Endothelial cell of umbilical vein (primary cell): ENCODE measurements at regions not wholly inside any gene's neighbourhood (a gene's known extent, or its start where the extent isn't known, plus 50 kb on each side); places are given as distances from the start of the nearest gene placed in this dataset.

Source experiments
- BruUV-seq: library from RNA; stranded (reverse); fragments of 400-500 nt; replicated peaks from 2 replicates; lab custom pipeline; 2021; lab: Mats Ljungman, UMichigan
- CTCF ChIA-PET: fragments of 300-600, 350-600 bp; sonication (Branson Sonifier 250); formaldehyde crosslinking; loops from one replicate; lab custom pipeline; 2021; ENCODE audit warnings: antibody characterized with exemption, inconsistent platforms; lab: Charles Lee
- POLR2A ChIA-PET: fragments of 300-600, 350-600 bp; sonication (Branson Sonifier 250); formaldehyde crosslinking; loops from one replicate; lab custom pipeline; 2021; ENCODE audit warnings: antibody characterized with exemption, inconsistent platforms; lab: Charles Lee
- DNase-seq: peaks from one replicate; pipeline ENCODE4 v3.0.0-alpha.2; 2011; ENCODE audit warnings: low read depth, low spot score
- FAIRE-seq: peaks from 2 replicates; lab custom pipeline; 2011; peaks lifted over from hg19 to GRCh38; lab: Jason Lieb, UNC
- H2AFZ ChIP-seq: 2 replicates; pipeline ENCODE4 v1.6.0; 2012; ENCODE audit warnings: low read depth, low read length, control low read depth, inconsistent platforms
- H3K27ac ChIP-seq: 2 replicates; pipeline ENCODE4 v1.5.1; 2011; ENCODE audit warnings: low read depth, mild to moderate bottlenecking, control low read depth, low read length, moderate library complexity; ENCODE audit not compliant: insufficient read depth
- H3K27me3 ChIP-seq, 2 experiments: 2 replicates each; pipeline versions ENCODE4 v1.6.0 to v1.6.1; 2011; ENCODE audit warnings: low read length in 2 of 2, mixed read lengths in 1 of 2; ENCODE audit not compliant: control insufficient read depth in 2 of 2, insufficient read depth in 2 of 2
- H3K36me3 ChIP-seq, 2 experiments: 2 replicates in 1 of 2; 3 replicates in 1 of 2; pipeline ENCODE4 v1.5.1; 2011; ENCODE audit warnings: low read length in 2 of 2, mild to moderate bottlenecking in 1 of 2, moderate library complexity in 1 of 2; ENCODE audit not compliant: control insufficient read depth in 2 of 2, insufficient read depth in 2 of 2; ENCODE audit errors: extremely low read depth in 1 of 2
- H3K4me1 ChIP-seq: 3 replicates; pipeline ENCODE4 v1.5.1; 2011; ENCODE audit warnings: mild to moderate bottlenecking, low read length; ENCODE audit not compliant: control insufficient read depth, insufficient read depth; ENCODE audit errors: extremely low read depth
- H3K4me2 ChIP-seq: 2 replicates; pipeline ENCODE4 v1.6.1; 2011; ENCODE audit warnings: low read length, control low read depth, mixed read lengths; ENCODE audit not compliant: insufficient read depth
- H3K4me3 ChIP-seq, 3 experiments: fragments of 200-600 bp in 1 of 3; sonication (generic), shearing (Covaris generic) in 1 of 3; replicated peaks in 1 of 3; 2 replicates each; pipeline ENCODE4 v1.5.1; 2011 to 2016; ENCODE audit warnings: control low read depth in 3 of 3, low read length in 3 of 3, mild to moderate bottlenecking in 2 of 3, inconsistent platforms in 1 of 3, low read depth in 1 of 3, moderate library complexity in 1 of 3; ENCODE audit not compliant: insufficient read depth in 1 of 3
- H3K79me2 ChIP-seq: 2 replicates; pipeline ENCODE4 v1.6.0; 2012; ENCODE audit warnings: low read length, inconsistent platforms; ENCODE audit not compliant: control insufficient read depth, insufficient read depth
- H3K9ac ChIP-seq: replicated peaks from 2 replicates; pipeline ENCODE3; 2011; ENCODE audit warnings: low read length, control low read depth; ENCODE audit not compliant: insufficient read depth; ENCODE audit errors: extremely low read depth
- H3K9me1 ChIP-seq: replicated peaks from 3 replicates; pipeline ENCODE4 v1.6.0; 2011; ENCODE audit warnings: mild to moderate bottlenecking, low read length; ENCODE audit not compliant: control insufficient read depth, insufficient read depth; ENCODE audit errors: extremely low read depth
- H3K9me3 ChIP-seq: replicated peaks from 2 replicates; pipeline ENCODE4 v1.5.1; 2012; ENCODE audit warnings: low read length, inconsistent platforms; ENCODE audit not compliant: control insufficient read depth, insufficient read depth
- H4K20me1 ChIP-seq: replicated peaks from 2 replicates; pipeline ENCODE3; 2011; ENCODE audit warnings: mild to moderate bottlenecking, low read length; ENCODE audit not compliant: control insufficient read depth, insufficient read depth; ENCODE audit errors: extremely low read depth
- EZH2 ChIP-seq: IDR thresholded peaks from 2 replicates; pipeline ENCODE4 v1.6.1; 2012; ENCODE audit warnings: borderline replicate concordance, low read depth, mild to moderate bottlenecking, moderate library complexity, low read length, inconsistent platforms; ENCODE audit not compliant: severe bottlenecking
- FOS ChIP-seq: IDR thresholded peaks from 2 replicates; pipeline ENCODE4 v1.6.1; 2011; ENCODE audit warnings: mild to moderate bottlenecking, low read length, moderate library complexity, borderline replicate concordance; ENCODE audit not compliant: insufficient read depth
- GATA2 ChIP-seq: IDR thresholded peaks from 2 replicates; pipeline ENCODE4 v1.7.0; 2011; ENCODE audit warnings: low read depth, mild to moderate bottlenecking, moderate library complexity, mixed read lengths, low read length; ENCODE audit not compliant: insufficient read length, insufficient read depth
- JUN ChIP-seq: IDR thresholded peaks from 2 replicates; pipeline ENCODE4 v1.6.1; 2011; ENCODE audit warnings: borderline replicate concordance, low read depth; ENCODE audit not compliant: insufficient read length, insufficient read depth
- MAX ChIP-seq: IDR thresholded peaks from 2 replicates; pipeline ENCODE4 v1.6.1; 2011; ENCODE audit not compliant: insufficient read depth, insufficient read length
- MYC ChIP-seq: IDR thresholded peaks from one replicate; pipeline ENCODE4 v1.6.1; 2011; ENCODE audit warnings: mild to moderate bottlenecking, low read depth, low read length
- POLR2A ChIP-seq: IDR thresholded peaks from 2 replicates; pipeline ENCODE4 v1.6.1; 2012; ENCODE audit warnings: low read depth, mild to moderate bottlenecking, control low read depth, low read length
- POLR2AphosphoS5 ChIP-seq: IDR thresholded peaks from 2 replicates; pipeline ENCODE4 v1.6.1; 2012; ENCODE audit warnings: low read depth, mild to moderate bottlenecking, control low read depth, low read length, moderate library complexity; ENCODE audit not compliant: insufficient read depth
- dilution Hi-C: fragments of 300-500 bp; cut with MboI; formaldehyde crosslinking; loops from one replicate; pipeline ENCODE4 v1.15.0; 2019; ENCODE audit warnings: low sequenced_read_pairs; ENCODE audit not compliant: extremely low pct_ligation_motif_present
- intact Hi-C: fragments of 100-400 bp; cut with micrococcal nuclease; formaldehyde crosslinking; loops from one replicate; pipeline ENCODE4 v1.10.0; 2022
- TF ChIP-seq, protein P1 (sequence below), 2 donors: IDR thresholded peaks; 1 replicate in 1 of 2; 2 replicates in 1 of 2; pipeline ENCODE4 v1.5.1; 2011; ENCODE audit warnings: low read length in 2 of 2, mild to moderate bottlenecking in 2 of 2, moderate library complexity in 2 of 2, control low read depth in 1 of 2, inconsistent platforms in 1 of 2, low read depth in 1 of 2; ENCODE audit not compliant: insufficient read depth in 1 of 2; ENCODE audit errors: extremely low read depth in 1 of 2

GRCh38 chr16:59373632-59374031, 639.5 kb upstream of the GOT2 start:
- Histone ChIP-seq H3K4me1 (no peaks in the 10 kb centered on the region), H3K79me2 (no peaks in the 10 kb centered on the region), H3K4me3 (no peak overlapping the region), H4K20me1 (no peaks in the 10 kb centered on the region), H3K9ac (no peak overlapping the region), H3K9me1 (no peaks in the 10 kb centered on the region), H2AFZ (no peak overlapping the region), H3K27ac (no peak overlapping the region), H3K4me2 (no peak overlapping the region), H3K9me3 (no peaks in the 10 kb centered on the region), H3K36me3 (no peaks in the 10 kb centered on the region), H3K27me3 (peaks cover 0 to 3% of the 10 kb centered on the region in 2 experiments)
- ChIA-PET CTCF (no interaction called here), POLR2A (no interaction called here)
- FAIRE-seq (no peak), DNase-seq (no peak)
- dilution Hi-C loops (no loop called here), intact Hi-C loops (no loop called here)
- no TSS peak for BruUV-seq
- TF ChIP-seq MAX, result no peak
- no peak for TF ChIP-seq FOS
- TF ChIP-seq MYC, result no peak
- no peak for TF ChIP-seq EZH2
- TF ChIP-seq, protein P1, sequence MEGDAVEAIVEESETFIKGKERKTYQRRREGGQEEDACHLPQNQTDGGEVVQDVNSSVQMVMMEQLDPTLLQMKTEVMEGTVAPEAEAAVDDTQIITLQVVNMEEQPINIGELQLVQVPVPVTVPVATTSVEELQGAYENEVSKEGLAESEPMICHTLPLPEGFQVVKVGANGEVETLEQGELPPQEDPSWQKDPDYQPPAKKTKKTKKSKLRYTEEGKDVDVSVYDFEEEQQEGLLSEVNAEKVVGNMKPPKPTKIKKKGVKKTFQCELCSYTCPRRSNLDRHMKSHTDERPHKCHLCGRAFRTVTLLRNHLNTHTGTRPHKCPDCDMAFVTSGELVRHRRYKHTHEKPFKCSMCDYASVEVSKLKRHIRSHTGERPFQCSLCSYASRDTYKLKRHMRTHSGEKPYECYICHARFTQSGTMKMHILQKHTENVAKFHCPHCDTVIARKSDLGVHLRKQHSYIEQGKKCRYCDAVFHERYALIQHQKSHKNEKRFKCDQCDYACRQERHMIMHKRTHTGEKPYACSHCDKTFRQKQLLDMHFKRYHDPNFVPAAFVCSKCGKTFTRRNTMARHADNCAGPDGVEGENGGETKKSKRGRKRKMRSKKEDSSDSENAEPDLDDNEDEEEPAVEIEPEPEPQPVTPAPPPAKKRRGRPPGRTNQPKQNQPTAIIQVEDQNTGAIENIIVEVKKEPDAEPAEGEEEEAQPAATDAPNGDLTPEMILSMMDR (IDR thresholded peaks at IDR 0.05; ENCODE audit: extremely low read depth in 1 of 2, insufficient read depth in 1 of 2, low read depth in 1 of 2, low read length in 2 of 2), result no peak
- no peak for TF ChIP-seq GATA2
- no peak for TF ChIP-seq POLR2AphosphoS5
- no peak for TF ChIP-seq POLR2A
- no peak for TF ChIP-seq JUN
